Liver (tissue), 8 donors: ENCODE measurements at regions not wholly inside any gene's neighbourhood (a gene's known extent, or its start where the extent isn't known, plus 50 kb on each side); places are given as distances from the start of the nearest gene placed in this dataset.

Experiments used
- DNase-seq: peaks from one replicate; pipeline ENCODE4 v3.0.0-alpha.2; 2017; ENCODE audit warnings: low spot score
- H3K27ac ChIP-seq, 2 donors: one replicate each; pipeline ENCODE4 v1.7.0; 2013; ENCODE audit warnings: inconsistent platforms in 2 of 2, low read length in 2 of 2, control low read depth in 1 of 2, low read depth in 1 of 2, mild to moderate bottlenecking in 1 of 2
- H3K27me3 ChIP-seq, 4 donors: one replicate each; pipeline versions ENCODE4 v1.6.1 to v1.7.0; 2013; ENCODE audit warnings: low read length in 3 of 4, inconsistent platforms in 1 of 4, mild to moderate bottlenecking in 1 of 4, moderate library complexity in 1 of 4; ENCODE audit not compliant: control insufficient read depth in 4 of 4, insufficient read depth in 4 of 4
- H3K36me3 ChIP-seq, 4 donors: one replicate each; pipeline versions ENCODE4 v1.6.1 to v1.7.0; 2013; ENCODE audit warnings: low read length in 3 of 4, mild to moderate bottlenecking in 3 of 4, low read depth in 1 of 4, moderate library complexity in 1 of 4; ENCODE audit not compliant: control insufficient read depth in 4 of 4, insufficient read depth in 3 of 4
- H3K4me1 ChIP-seq, 4 donors: one replicate each; pipeline versions ENCODE4 v1.6.1 to v1.7.0; 2013; ENCODE audit warnings: low read length in 3 of 4, mild to moderate bottlenecking in 3 of 4, moderate library complexity in 1 of 4; ENCODE audit not compliant: control insufficient read depth in 4 of 4, insufficient read depth in 4 of 4
- H3K4me3 ChIP-seq, 3 donors: one replicate each; pipeline versions ENCODE4 v1.6.1 to v1.7.0; 2013; ENCODE audit warnings: low read length in 3 of 3, control low read depth in 1 of 3, low read depth in 1 of 3, mild to moderate bottlenecking in 1 of 3
- H3K9ac ChIP-seq, 2 donors: one replicate each; pipeline ENCODE4 v1.7.0; 2013; ENCODE audit warnings: low read length in 2 of 2, mild to moderate bottlenecking in 2 of 2, moderate library complexity in 2 of 2, control low read depth in 1 of 2, low read depth in 1 of 2
- H3K9me3 ChIP-seq, 4 donors: one replicate each; pipeline versions ENCODE4 v1.6.1 to v1.7.0; 2013; ENCODE audit warnings: low read length in 3 of 4; ENCODE audit not compliant: control insufficient read depth in 4 of 4
- ATF3 ChIP-seq: IDR thresholded peaks from 2 replicates; pipeline ENCODE4 v1.6.1; 2016; ENCODE audit warnings: antibody characterized with exemption
- CTCF ChIP-seq: fragments of 150-350 bp; IDR thresholded peaks from 2 replicates; pipeline ENCODE4 v1.5.1; 2017; ENCODE audit warnings: improper control_type of control experiment, low read depth, low read length; ENCODE audit not compliant: missing input control
- EGR1 ChIP-seq, 2 donors: IDR thresholded peaks; 2 replicates each; pipeline ENCODE4 v1.6.1; 2016 to 2018; ENCODE audit warnings: antibody characterized with exemption in 2 of 2, low read depth in 2 of 2
- FOXA1 ChIP-seq: IDR thresholded peaks from 2 replicates; pipeline ENCODE4 v1.6.1; 2016; ENCODE audit warnings: antibody characterized with exemption
- FOXA2 ChIP-seq: IDR thresholded peaks from 2 replicates; pipeline ENCODE4 v1.6.1; 2016; ENCODE audit warnings: antibody characterized with exemption
- HNF4A ChIP-seq, 2 donors: conservative IDR thresholded peaks; 2 replicates each; pipeline ENCODE4 v1.6.1; 2016; ENCODE audit warnings: antibody characterized with exemption in 2 of 2, mild to moderate bottlenecking in 2 of 2
- HNF4G ChIP-seq: IDR thresholded peaks from 2 replicates; pipeline ENCODE4 v1.6.1; 2016; ENCODE audit warnings: antibody characterized with exemption
- JUND ChIP-seq, 2 donors: IDR thresholded peaks; 2 replicates each; pipeline ENCODE4 v1.6.1; 2016; ENCODE audit warnings: antibody characterized with exemption in 2 of 2
- MAX ChIP-seq: IDR thresholded peaks from 2 replicates; pipeline ENCODE4 v1.6.1; 2016; ENCODE audit warnings: antibody characterized with exemption
- NR2F2 ChIP-seq: IDR thresholded peaks from 2 replicates; pipeline ENCODE4 v1.6.1; 2016; ENCODE audit warnings: antibody characterized with exemption
- RAD21 ChIP-seq, 2 donors: IDR thresholded peaks; 2 replicates each; pipeline ENCODE4 v1.6.1; 2016; ENCODE audit warnings: antibody characterized with exemption in 2 of 2, mild to moderate bottlenecking in 2 of 2
- RXRA ChIP-seq, 2 donors: IDR thresholded peaks; 2 replicates each; pipeline ENCODE4 v1.6.1; 2017 to 2018; ENCODE audit warnings: antibody characterized with exemption in 2 of 2, mild to moderate bottlenecking in 1 of 2
- SP1 ChIP-seq: IDR thresholded peaks from 2 replicates; pipeline ENCODE4 v1.6.1; 2018; ENCODE audit warnings: antibody characterized with exemption, mild to moderate bottlenecking
- TAF1 ChIP-seq: conservative IDR thresholded peaks from 2 replicates; pipeline ENCODE4 v1.6.1; 2016; ENCODE audit warnings: antibody characterized with exemption, mild to moderate bottlenecking
- YY1 ChIP-seq: IDR thresholded peaks from 2 replicates; pipeline ENCODE4 v1.6.1; 2016; ENCODE audit warnings: antibody characterized with exemption, mild to moderate bottlenecking
- ZBTB33 ChIP-seq: IDR thresholded peaks from 2 replicates; pipeline ENCODE4 v1.6.1; 2016; ENCODE audit warnings: antibody characterized with exemption
- WGBS: extraction: QIAGEN DNeasy Blood & Tissue Kit; methylation state at CpG from one replicate; pipeline ENCODE4 v1.1.7; 2013; 5-methylcytosine and 5-hydroxymethylcytosine counted together
- donor health status: healthy.
- donor health status: healthy.
- donor health status: healthy.
- donor health status: healthy.
- donor health status: healthy.

GRCh38 chr11:131240421-131240820, 130.0 kb upstream of the NTM start:
- TF ChIP-seq RXRA (IDR thresholded peaks at IDR 0.05): no peak
- TF ChIP-seq FOXA1: no peak
- no peak for TF ChIP-seq HNF4A (conservative IDR thresholded peaks at IDR 0.05)
- TF ChIP-seq NR2F2: no peak
- no peak for TF ChIP-seq ATF3
- no peak for TF ChIP-seq FOXA2
- TF ChIP-seq RAD21 (IDR thresholded peaks at IDR 0.05): no peak
- no peak for TF ChIP-seq YY1
- no peak for TF ChIP-seq CTCF
- TF ChIP-seq JUND (IDR thresholded peaks at IDR 0.05): no peak
- no peak for TF ChIP-seq EGR1 (IDR thresholded peaks at IDR 0.05; ENCODE audit: low read depth in 2 of 2)
- H3K4me1 ChIP-seq: no peaks in the 10 kb centered on the region
- no peak overlapping the region for H3K9ac ChIP-seq
- H3K27ac ChIP-seq: no peak overlapping the region
- H3K36me3 ChIP-seq: no peaks in the 10 kb centered on the region
- H3K9me3 ChIP-seq: no peaks in the 10 kb centered on the region
- DNase-seq: no peak
- H3K27me3 ChIP-seq: peaks cover 0 to 8% (median 0%) of the 10 kb centered on the region in 4 donors
- H3K4me3 ChIP-seq: no peak overlapping the region
- 64% methylated on average over 7 of the region's 7 CpGs for WGBS

GRCh38 chr11:131242476-131243000, 127.9 kb upstream of the NTM start:
- Histone ChIP-seq H3K36me3 (no peaks in the 10 kb centered on the region), H3K9me3 (no peaks in the 10 kb centered on the region), H3K4me3 (no peak overlapping the region), H3K4me1 (no peaks in the 10 kb centered on the region), H3K27ac (no peak overlapping the region), H3K27me3 (peaks cover 0 to 2% (median 0%) of the 10 kb centered on the region in 4 donors), H3K9ac (no peak overlapping the region)
- TF ChIP-seq HNF4G: no peak
- TF ChIP-seq SP1: no peak
- no peak for TF ChIP-seq NR2F2
- TF ChIP-seq MAX: no peak
- no peak for TF ChIP-seq YY1
- no peak for TF ChIP-seq EGR1 (IDR thresholded peaks at IDR 0.05; ENCODE audit: low read depth in 2 of 2)
- TF ChIP-seq CTCF: no peak
- TF ChIP-seq RAD21 (IDR thresholded peaks at IDR 0.05): no peak
- 81% methylated on average over 1 of the region's 1 CpG for WGBS
- no peak for DNase-seq

GRCh38 chr11:131246156-131246555, 124.3 kb upstream of the NTM start:
- no peaks in the 10 kb centered on the region for H3K36me3 ChIP-seq
- H3K4me1 ChIP-seq: no peaks in the 10 kb centered on the region
- H3K27ac ChIP-seq: no peak overlapping the region
- no peak overlapping the region for H3K4me3 ChIP-seq
- WGBS: 18% methylated on average over 3 of the region's 3 CpGs
- H3K27me3 ChIP-seq: peaks cover 0 to 3% (median 1%) of the 10 kb centered on the region in 4 donors
- no peak for DNase-seq
- H3K9ac ChIP-seq: no peak overlapping the region
- no peaks in the 10 kb centered on the region for H3K9me3 ChIP-seq
- no peak for TF ChIP-seq ZBTB33
- TF ChIP-seq EGR1 (IDR thresholded peaks at IDR 0.05; ENCODE audit: low read depth in 2 of 2): no peak
- TF ChIP-seq FOXA2: no peak
- no peak for TF ChIP-seq HNF4A (conservative IDR thresholded peaks at IDR 0.05)
- TF ChIP-seq FOXA1: no peak
- TF ChIP-seq CTCF: no peak
- no peak for TF ChIP-seq HNF4G
- no peak for TF ChIP-seq RAD21 (IDR thresholded peaks at IDR 0.05)
- no peak for TF ChIP-seq ATF3
- TF ChIP-seq YY1: no peak
- no peak for TF ChIP-seq TAF1
